ENCODE measurements at regions not wholly inside any gene's neighbourhood (a gene's known extent, or its start where the extent isn't known, plus 50 kb on each side); places are given as distances from the start of the nearest gene placed in this dataset.

- H3K4me3 ChIP-seq (replicated peaks; ENCODE audit: low read depth, low read length), result no peak overlapping the region
- TF ChIP-seq CTCF (IDR thresholded peaks at IDR 0.05; ENCODE audit: low read length, missing control alignments), result no peak
- no peak for DNase-seq (ENCODE audit: low read depth)
These were observed 697.3 kb downstream of the NR2F2 start for GRCh38 chr15:97027772-97028171.

- no peak for TF ChIP-seq CTCF (IDR thresholded peaks at IDR 0.05; ENCODE audit: low read length, missing control alignments)
- no peak for DNase-seq (ENCODE audit: low read depth)
- H3K4me3 ChIP-seq (replicated peaks; ENCODE audit: low read depth, low read length), result no peak overlapping the region
These were observed 699.8 kb downstream of the NR2F2 start for GRCh38 chr15:97030251-97030650.

GRCh38 chr15:97036301-97036700 is 705.8 kb downstream of the NR2F2 start:
- TF ChIP-seq CTCF (IDR thresholded peaks at IDR 0.05; ENCODE audit: low read length, missing control alignments), result no peak
- H3K4me3 ChIP-seq (replicated peaks; ENCODE audit: low read depth, low read length), result no peak overlapping the region
- no peak for DNase-seq (ENCODE audit: low read depth)

GRCh38 chr15:97037080-97037479 is 706.6 kb downstream of the NR2F2 start:
- no peak for TF ChIP-seq CTCF (IDR thresholded peaks at IDR 0.05; ENCODE audit: low read length, missing control alignments)
- DNase-seq (ENCODE audit: low read depth), result peak; percentile 22

GRCh38 chr15:97045666-97046421 is 715.3 kb downstream of the NR2F2 start:
- no peak for TF ChIP-seq CTCF (IDR thresholded peaks at IDR 0.05; ENCODE audit: low read length, missing control alignments)
- DNase-seq (ENCODE audit: low read depth), result no peak
- H3K4me3 ChIP-seq (replicated peaks; ENCODE audit: low read depth, low read length), result no peak overlapping the region

More at GRCh38 chr15:97037080-97037479, 706.6 kb downstream of the NR2F2 start:
- H3K4me3 ChIP-seq (replicated peaks; ENCODE audit: low read depth, low read length), result no peak overlapping the region

- DNase-seq (ENCODE audit: low read depth), result no peak
- TF ChIP-seq CTCF (IDR thresholded peaks at IDR 0.05; ENCODE audit: low read length, missing control alignments), result no peak
- no peak overlapping the region for H3K4me3 ChIP-seq (replicated peaks; ENCODE audit: low read depth, low read length)
These were observed 722.0 kb downstream of the NR2F2 start for GRCh38 chr15:97052513-97052912.

GRCh38 chr15:97053635-97054034 is 723.1 kb downstream of the NR2F2 start:
- no peak for TF ChIP-seq CTCF (IDR thresholded peaks at IDR 0.05; ENCODE audit: low read length, missing control alignments)
- no peak for DNase-seq (ENCODE audit: low read depth)
- H3K4me3 ChIP-seq (replicated peaks; ENCODE audit: low read depth, low read length), result no peak overlapping the region

All from fibroblast of pulmonary artery (primary cell).